HG02571 (cell line): ENCODE measurements at regions not wholly inside any gene's neighbourhood (a gene's known extent, or its start where the extent isn't known, plus 50 kb on each side); places are given as distances from the start of the nearest gene placed in this dataset.

Experiments
- ATAC-seq: cut with Tn5 transposase; IDR thresholded peaks from one replicate; pipeline ENCODE4 v1.9.1; 2021; ENCODE audit warnings: mild to moderate bottlenecking, moderate library complexity; ENCODE audit not compliant: unreplicated experiment

DNA sequence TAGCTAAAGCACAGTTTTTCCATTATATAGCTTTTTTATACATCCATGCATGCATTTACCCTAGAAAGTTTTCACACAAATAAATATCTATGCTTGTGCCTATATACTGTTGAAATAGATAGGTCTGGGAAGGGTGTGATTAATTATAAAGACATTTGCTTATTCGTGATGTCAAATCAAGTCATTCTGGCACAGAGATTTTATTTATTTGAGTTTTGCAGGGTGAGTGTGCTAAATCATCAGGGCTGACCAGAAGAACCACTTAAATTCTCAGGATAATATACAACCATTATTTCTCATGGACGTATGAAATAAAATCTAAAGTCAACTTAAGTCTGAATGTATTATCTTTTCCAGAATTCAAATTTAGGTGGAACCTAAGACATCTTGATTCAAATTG, 295.5 kb downstream of the EPHA4 start:
- no peak for ATAC-seq

DNA sequence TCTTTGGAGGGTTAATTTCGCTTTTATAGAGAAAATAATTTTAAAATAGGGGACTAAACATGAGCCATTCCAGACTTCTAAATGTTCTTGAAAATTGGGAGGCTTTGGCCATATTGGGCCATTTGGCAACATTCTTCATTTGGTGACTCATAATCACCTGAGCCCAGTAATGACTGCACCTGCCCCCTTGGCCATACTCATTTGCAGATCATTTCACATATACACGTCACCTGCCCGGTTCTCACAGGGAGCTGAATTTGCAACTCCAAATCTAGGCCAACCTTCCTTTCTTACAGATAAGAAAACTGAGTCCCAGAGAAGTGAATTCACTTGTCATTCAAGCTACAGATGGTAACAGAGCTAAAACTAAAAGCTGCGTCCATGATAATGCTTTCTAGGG, 289.7 kb downstream of the EPHA4 start:
- no peak for ATAC-seq

GRCh38 chr2:221283896-221284545, 288.1 kb downstream of the EPHA4 start:
- no peak for ATAC-seq

- ATAC-seq, result no peak
These were observed 287.0 kb downstream of the EPHA4 start for GRCh38 chr2:221285148-221285547.

DNA sequence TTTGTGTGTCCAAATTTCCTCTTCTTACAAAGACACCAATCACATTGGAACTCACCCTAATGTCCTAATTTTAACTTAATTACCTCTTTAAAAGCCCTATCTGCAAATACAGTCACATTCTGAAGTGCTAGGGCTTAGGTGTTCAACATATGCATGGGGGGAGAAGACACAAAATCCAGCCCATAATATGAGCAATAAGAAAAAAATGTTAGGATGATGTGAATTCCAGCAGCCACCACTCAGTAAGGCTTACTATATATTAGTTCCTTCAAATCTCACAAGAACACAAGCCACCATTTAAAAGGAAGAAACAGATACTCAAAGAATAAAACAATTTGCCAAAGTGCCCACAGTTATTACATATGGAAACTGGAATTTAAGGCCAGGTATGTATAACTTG, 285.7 kb downstream of the EPHA4 start:
- ATAC-seq, result no peak

- ATAC-seq, result no peak
These were observed 282.7 kb downstream of the EPHA4 start for GRCh38 chr2:221289389-221289788.

DNA sequence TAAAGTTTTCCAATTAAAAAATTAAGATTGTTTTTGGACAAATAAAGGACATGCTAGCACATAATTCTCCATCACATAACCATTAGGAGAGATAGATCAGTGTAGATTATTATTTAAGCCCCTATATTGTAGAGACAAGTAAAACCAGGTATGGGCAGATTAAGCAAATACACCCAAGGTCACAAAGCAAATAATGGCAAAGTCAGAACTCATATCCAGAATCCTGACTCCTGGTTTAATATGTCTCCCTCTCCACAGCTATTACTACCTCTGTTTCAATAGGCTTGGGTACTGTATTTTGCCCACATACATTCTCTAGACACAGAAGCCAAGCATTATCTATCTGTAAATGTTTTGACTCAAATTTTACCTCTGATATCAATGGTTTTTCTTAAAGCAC, 282.3 kb downstream of the EPHA4 start:
- no peak for ATAC-seq

DNA sequence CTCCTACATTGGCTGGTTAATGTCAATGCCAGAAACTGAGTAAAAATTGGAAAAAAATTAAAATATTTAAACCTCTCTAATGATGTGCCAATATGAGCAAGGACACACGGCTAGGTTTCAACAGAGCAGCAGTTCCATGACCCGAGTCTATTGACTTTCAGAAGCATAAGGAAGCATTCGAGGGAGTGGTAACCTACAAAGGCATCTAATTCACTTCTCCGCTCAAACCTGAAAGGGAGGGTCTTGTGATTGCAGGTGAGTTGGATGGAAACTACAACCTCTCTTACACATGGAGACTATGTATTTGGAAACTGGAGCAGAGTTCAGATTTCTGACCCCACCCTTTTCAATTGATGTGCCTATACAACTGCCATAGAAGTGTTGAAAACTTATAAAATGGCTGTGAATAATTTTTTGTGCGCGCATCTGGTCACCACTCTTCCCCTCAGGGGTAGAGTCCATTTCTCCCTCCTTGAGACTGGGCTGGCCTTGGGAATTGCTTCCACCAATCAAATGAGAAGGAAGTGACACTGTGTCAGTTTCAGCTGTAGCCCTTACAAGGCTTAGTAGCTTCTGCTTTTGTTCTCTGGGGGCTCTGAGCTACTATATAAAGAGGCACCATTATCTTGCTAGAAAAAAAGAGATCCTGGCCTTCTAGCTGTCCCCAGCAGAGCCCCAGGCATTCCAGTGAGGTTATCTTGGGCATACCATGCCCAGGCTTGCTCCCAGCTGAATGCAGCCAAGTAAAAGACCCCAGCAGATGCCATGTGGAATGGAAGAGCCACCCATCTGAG, 278.0 kb downstream of the EPHA4 start:
- no peak for ATAC-seq

- no peak for ATAC-seq
These were observed 267.2 kb downstream of the EPHA4 start for GRCh38 chr2:221304916-221305315.

GRCh38 chr2:221308507-221309066, 263.5 kb downstream of the EPHA4 start:
- no peak for ATAC-seq

- no peak for ATAC-seq
These were observed 262.1 kb downstream of the EPHA4 start for GRCh38 chr2:221309892-221310583.

GRCh38 chr2:221310730-221311129, 261.4 kb downstream of the EPHA4 start:
- ATAC-seq, result no peak

DNA sequence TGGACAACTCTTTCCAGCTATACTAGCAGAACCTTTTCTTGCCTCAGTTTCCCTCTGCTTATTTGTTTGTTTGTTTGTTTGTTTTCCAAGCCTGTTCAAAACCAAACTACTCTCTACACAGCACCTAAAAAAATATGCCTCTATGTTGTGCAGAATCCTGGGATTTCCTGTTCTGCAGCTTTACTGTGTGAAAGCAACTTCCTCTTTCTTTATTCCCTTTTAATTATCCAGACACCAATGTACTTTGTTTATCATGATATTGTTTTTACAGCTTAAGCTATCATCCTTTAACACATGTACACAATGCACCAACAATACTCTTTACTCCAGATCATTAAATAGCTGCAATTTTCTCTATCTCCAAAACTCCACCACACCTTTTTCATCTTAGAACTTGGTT, 259.5 kb downstream of the EPHA4 start:
- ATAC-seq, result no peak

DNA sequence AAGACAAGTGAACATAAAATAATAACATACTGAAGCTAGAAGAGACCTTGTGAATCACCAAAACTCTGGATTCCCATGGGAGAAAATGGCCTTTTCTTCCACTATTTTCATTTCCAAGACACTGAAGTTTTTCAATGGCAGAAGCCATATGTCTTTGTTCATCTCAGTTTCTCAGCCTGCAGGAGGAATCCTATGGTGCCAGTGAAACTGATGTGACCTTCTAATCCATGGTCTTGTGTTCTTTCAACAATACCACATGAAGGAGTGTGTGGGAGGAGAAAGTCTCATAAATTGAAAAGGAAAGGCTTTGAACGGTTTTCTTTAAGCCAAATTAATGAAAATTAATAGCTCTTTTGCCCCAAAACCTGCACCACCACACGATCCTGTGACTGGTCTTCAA, 257.3 kb downstream of the EPHA4 start:
- ATAC-seq, result no peak

- ATAC-seq, result no peak
These were observed 253.6 kb downstream of the EPHA4 start for GRCh38 chr2:221318376-221319130.

DNA sequence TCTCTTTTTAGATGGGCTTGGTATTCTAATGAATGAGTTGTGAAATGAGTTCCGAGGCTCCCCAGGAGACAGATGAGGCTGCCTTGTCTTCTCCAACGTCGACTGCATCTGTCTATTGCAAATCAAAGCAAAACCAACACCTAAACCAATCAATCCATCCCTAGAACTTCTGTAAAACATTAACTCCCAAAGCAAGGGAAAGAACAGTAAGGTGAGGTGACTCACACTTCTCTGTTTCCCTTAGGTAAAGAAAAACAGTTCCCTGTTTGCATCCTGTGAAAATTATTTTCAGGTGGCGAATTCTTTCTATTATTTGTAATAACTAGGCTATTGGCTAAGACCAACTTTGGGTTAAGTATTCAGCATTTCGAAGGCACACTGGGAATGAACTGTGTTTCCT, 249.4 kb downstream of the EPHA4 start:
- no peak for ATAC-seq

DNA sequence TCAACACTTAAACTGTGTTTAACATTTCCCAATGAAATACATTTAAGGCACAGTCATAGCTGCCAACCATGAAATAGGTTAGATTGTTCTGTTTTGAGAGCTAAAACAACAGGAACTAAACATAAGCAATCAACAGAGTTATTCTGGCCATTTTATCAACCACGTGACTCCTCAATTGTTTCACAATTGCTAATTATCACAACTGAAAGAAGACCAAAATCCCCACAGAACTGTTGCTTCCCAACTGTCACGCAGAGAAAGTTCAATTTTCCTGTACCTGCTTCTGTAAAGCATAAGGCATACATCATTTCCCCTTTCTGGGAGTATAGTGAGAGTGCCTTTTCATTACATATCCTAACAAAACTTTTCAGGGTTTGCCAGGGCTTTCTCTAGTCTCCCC, 248.6 kb downstream of the EPHA4 start:
- ATAC-seq, result no peak

GRCh38 chr2:221330436-221330835, 241.7 kb downstream of the EPHA4 start:
- no peak for ATAC-seq

DNA sequence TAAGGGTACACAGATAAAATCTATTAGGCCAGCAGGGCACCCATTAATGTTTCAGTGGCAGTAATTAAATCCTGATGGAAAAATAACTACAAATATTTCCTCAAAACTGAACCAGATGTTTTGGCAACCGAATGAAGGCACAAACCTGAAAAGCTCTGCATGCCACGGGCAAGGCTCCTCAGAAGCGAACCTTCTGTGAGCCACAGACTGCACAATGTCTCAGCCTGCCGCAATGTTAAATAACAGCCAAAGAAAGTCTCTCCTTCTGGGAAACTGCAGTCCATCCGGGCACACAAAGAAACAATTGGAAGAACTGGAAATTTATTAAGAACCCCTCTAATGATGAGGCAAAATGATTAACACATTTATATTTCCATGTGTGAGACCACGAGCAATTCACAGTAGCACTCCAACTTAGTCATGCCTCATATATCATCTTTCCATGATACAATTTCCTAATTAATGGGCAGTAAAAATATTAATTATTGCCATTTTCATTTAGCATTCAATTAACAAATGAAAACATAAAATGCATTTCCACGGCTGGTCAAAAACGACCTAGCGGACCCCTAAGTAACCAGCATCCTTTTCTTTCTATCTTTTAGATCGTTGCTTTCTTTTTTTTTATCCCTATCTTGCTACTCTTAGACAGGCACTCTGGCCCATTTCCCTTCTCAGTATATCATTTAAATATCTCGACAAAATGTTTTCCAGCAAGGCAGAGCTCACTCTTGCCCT, 237.5 kb downstream of the EPHA4 start:
- no peak for ATAC-seq

GRCh38 chr2:221335219-221335752, 236.8 kb downstream of the EPHA4 start:
- no peak for ATAC-seq
